Sigmoid colon (tissue), 4 donors: ENCODE measurements at regions not wholly inside any gene's neighbourhood (a gene's known extent, or its start where the extent isn't known, plus 50 kb on each side); places are given as distances from the start of the nearest gene placed in this dataset.
"Not testable (repeated sequence)": the region's sequence is repeated elsewhere in the genome, so short reads cannot be mapped to it uniquely, and the experiment has no call there.

Source experiments
- CTCF ChIP-seq, 4 experiments: fragments of 450-650 bp in 3 of 4; fragments of 200-600 bp in 1 of 4; IDR thresholded peaks; one replicate each; pipeline ENCODE4 v1.5.1; 2016 to 2019; ENCODE audit warnings: antibody characterized with exemption in 4 of 4, mild to moderate bottlenecking in 3 of 4, moderate library complexity in 2 of 4
- EP300 ChIP-seq, 4 donors: sonication (generic); formaldehyde crosslinking; IDR thresholded peaks; one replicate each; pipeline ENCODE4 v1.6.1; 2017; ENCODE audit warnings: antibody characterized with exemption in 4 of 4
- POLR2A ChIP-seq, 2 donors: fragments of 450-650 bp; IDR thresholded peaks; one replicate each; pipeline ENCODE4 v1.6.1; 2016; ENCODE audit warnings: antibody characterized with exemption in 2 of 2, mild to moderate bottlenecking in 2 of 2, moderate library complexity in 2 of 2
- POLR2AphosphoS5 ChIP-seq, 4 donors: sonication (generic); formaldehyde crosslinking; IDR thresholded peaks; one replicate each; pipeline ENCODE4 v1.6.1; 2017; ENCODE audit warnings: antibody characterized with exemption in 4 of 4

DNA sequence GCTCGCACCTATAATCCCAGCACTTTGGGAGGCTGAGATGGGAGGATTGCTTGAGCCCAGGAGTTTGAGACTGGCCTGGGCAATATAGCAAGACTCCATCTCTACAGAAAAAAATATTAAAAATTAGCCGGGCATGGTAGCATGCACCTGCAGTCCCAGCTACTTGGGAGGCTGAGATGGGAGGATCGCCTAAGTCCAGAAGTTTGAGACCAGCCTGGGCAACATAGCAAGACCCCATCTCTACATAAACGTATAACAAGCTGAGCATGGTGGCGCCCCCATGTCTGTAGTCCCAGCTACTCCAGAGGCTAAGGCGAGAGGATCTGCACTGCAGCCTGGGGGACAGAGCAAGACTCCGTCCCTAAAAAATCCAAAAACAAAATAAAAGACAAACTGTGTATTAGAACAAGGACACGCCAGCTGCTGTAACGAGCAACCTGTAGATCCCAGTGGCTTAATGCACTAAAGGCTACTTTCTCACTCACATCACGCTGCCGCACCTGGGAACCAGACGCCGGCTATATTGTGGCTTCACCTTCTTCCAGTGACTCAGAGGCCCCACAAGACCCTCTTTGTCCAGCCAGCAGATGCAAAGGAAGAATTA is 81.9 kb upstream of the ADGRE5 start:
- not testable (repeated sequence) for TF ChIP-seq POLR2A, CTCF, EP300, POLR2AphosphoS5 (IDR thresholded peaks at IDR 0.05)
